K562 (cell line): ENCODE measurements at regions not wholly inside any gene's neighbourhood (a gene's known extent, or its start where the extent isn't known, plus 50 kb on each side); places are given as distances from the start of the nearest gene placed in this dataset.

Experiments
- ATAC-seq: fragments of 200-7000 bp; cut with Tn5 transposase; 3 replicates; pipeline ENCODE4 v1.9.1; 2020; ENCODE audit warnings: moderate library complexity
- BruUV-seq: library from RNA; stranded (reverse); fragments of 400-500 nt; replicated peaks from 2 replicates; lab custom pipeline; 2021; lab: Mats Ljungman, UMichigan
- CTCF ChIA-PET: fragments of 300-600 bp; formaldehyde crosslinking; extraction: SDS; loops from one replicate; lab custom pipeline; 2021; ENCODE audit warnings: low intra/inter-chr PET ratio; lab: Yijun Ruan, JAX
- POLR2A ChIA-PET: fragments of 300-600, 350-650 bp; sonication (Branson Sonifier 250); formaldehyde crosslinking; extraction: SDS; loops from one replicate; lab custom pipeline; 2021; ENCODE audit warnings: antibody characterized with exemption, inconsistent platforms; lab: Yijun Ruan, JAX
- DNase-seq, 4 experiments: peaks; one replicate each; pipeline versions ENCODE4 v3.0.0 to v3.0.0-alpha.2; 2011 to 2018; ENCODE audit warnings: low spot score in 3 of 4, mixed read lengths in 3 of 4; ENCODE audit errors: extremely low read depth in 1 of 4
- FAIRE-seq: peaks from 2 replicates; lab custom pipeline; 2011; peaks lifted over from hg19 to GRCh38; lab: Jason Lieb, UNC
- H2AFZ ChIP-seq: 2 replicates; pipeline ENCODE4 v1.6.0; 2011; ENCODE audit warnings: low read depth, low read length, control low read depth, inconsistent platforms
- H3K27ac ChIP-seq: fragments of 200-600 bp; 3 replicates; pipeline ENCODE4 v1.8.0; 2011; ENCODE audit warnings: low read depth, mild to moderate bottlenecking, control low read depth, inconsistent platforms, low read length, moderate library complexity, mixed read lengths; ENCODE audit errors: extremely low read depth
- H3K27me3 ChIP-seq, 2 experiments: fragments of 300-600 bp in 1 of 2; 2 replicates in 1 of 2; 3 replicates in 1 of 2; pipeline versions ENCODE4 v1.6.0 to v1.8.0; 2011; ENCODE audit warnings: inconsistent platforms in 2 of 2, low read length in 2 of 2, mild to moderate bottlenecking in 1 of 2, mixed read lengths in 1 of 2, moderate library complexity in 1 of 2; ENCODE audit not compliant: control insufficient read depth in 2 of 2, insufficient read depth in 2 of 2
- H3K36me3 ChIP-seq: fragments of 300-600 bp; 3 replicates; pipeline ENCODE4 v1.8.0; 2011; ENCODE audit warnings: mild to moderate bottlenecking, low read length, inconsistent platforms; ENCODE audit not compliant: control insufficient read depth, insufficient read depth
- H3K4me1 ChIP-seq, 2 experiments: fragments of 200-600 bp in 1 of 2; replicated peaks in 1 of 2; 2 replicates in 1 of 2; 3 replicates in 1 of 2; pipeline versions ENCODE4 v1.5.1 to v1.8.0; 2011; ENCODE audit warnings: inconsistent platforms in 2 of 2, low read length in 2 of 2, mild to moderate bottlenecking in 1 of 2, mixed read lengths in 1 of 2, moderate library complexity in 1 of 2; ENCODE audit not compliant: control insufficient read depth in 2 of 2, insufficient read depth in 2 of 2
- H3K4me2 ChIP-seq: 2 replicates; pipeline ENCODE4 v1.6.1; 2011; ENCODE audit warnings: low read length, control low read depth, inconsistent platforms, mixed read lengths; ENCODE audit not compliant: insufficient read depth
- H3K4me3 ChIP-seq: fragments of 200-600 bp; sonication (generic), shearing (Covaris generic); 2 replicates; pipeline ENCODE4 v1.5.1; 2016; ENCODE audit warnings: control low read depth, inconsistent platforms
- H3K79me2 ChIP-seq: fragments of 200-600 bp; 3 replicates; pipeline ENCODE4 v1.8.0; 2011; ENCODE audit warnings: low read length, inconsistent platforms; ENCODE audit not compliant: control insufficient read depth, insufficient read depth
- H3K9ac ChIP-seq, 2 experiments: 2 replicates each; pipeline versions ENCODE4 v1.6.0 to v1.6.1; 2011; ENCODE audit warnings: low read depth in 2 of 2, low read length in 2 of 2, control low read depth in 1 of 2, inconsistent platforms in 1 of 2, mild to moderate bottlenecking in 1 of 2, mixed read lengths in 1 of 2; ENCODE audit not compliant: insufficient read depth in 1 of 2
- H3K9me1 ChIP-seq: one replicate; pipeline ENCODE4 v1.6.0; 2011; ENCODE audit warnings: inconsistent platforms, mild to moderate bottlenecking, low read length, moderate library complexity; ENCODE audit not compliant: control insufficient read depth, insufficient read depth
- H3K9me3 ChIP-seq: replicated peaks from 2 replicates; pipeline ENCODE4 v1.5.1; 2011; ENCODE audit warnings: low read depth, low read length, inconsistent platforms; ENCODE audit not compliant: control insufficient read depth, insufficient read depth
- H4K20me1 ChIP-seq: replicated peaks from 2 replicates; pipeline ENCODE4 v1.6.1; 2011; ENCODE audit warnings: low read length, inconsistent platforms, mixed read lengths; ENCODE audit not compliant: control insufficient read depth, insufficient read depth
- DIDO1 ChIP-seq: fragments of 450-650 bp; IDR thresholded peaks from 2 replicates; pipeline ENCODE4 v1.6.1; 2016; ENCODE audit warnings: low read depth, missing biosample characterization, missing genetic modification characterization
- EGR1 ChIP-seq: fragments of 450-650 bp; conservative IDR thresholded peaks from 2 replicates; pipeline ENCODE4 v1.6.1; 2017; ENCODE audit warnings: mild to moderate bottlenecking
- HNRNPUL1 ChIP-seq: fragments of 200-400 bp; formaldehyde crosslinking; IDR thresholded peaks from 2 replicates; pipeline ENCODE4 v1.6.1; 2017; ENCODE audit warnings: low read length
- MTA1 ChIP-seq: fragments of 450-650 bp; IDR thresholded peaks from 2 replicates; pipeline ENCODE4 v1.6.1; 2017; ENCODE audit warnings: borderline replicate concordance
- RFX1 ChIP-seq: fragments of 450-650 bp; IDR thresholded peaks from 2 replicates; pipeline ENCODE4 v1.6.1; 2016; ENCODE audit warnings: mild to moderate bottlenecking, moderate library complexity
- XRCC4 ChIP-seq: IDR thresholded peaks from one replicate; pipeline ENCODE4 v1.6.1; 2011; ENCODE audit not compliant: insufficient read depth, insufficient read length; ENCODE audit errors: extremely low read depth
- XRCC5 ChIP-seq: fragments of 200-400 bp; formaldehyde crosslinking; IDR thresholded peaks from 2 replicates; pipeline ENCODE4 v1.6.1; 2017; ENCODE audit warnings: low read depth, mild to moderate bottlenecking, low read length
- ZEB2 ChIP-seq: fragments of 450-650 bp; IDR thresholded peaks from 2 replicates; pipeline ENCODE4 v1.6.1; 2016
- ZNF121 ChIP-seq: sonication (generic); formaldehyde crosslinking; conservative IDR thresholded peaks from 2 replicates; pipeline ENCODE4 v1.8.0; 2022; ENCODE audit warnings: missing genetic modification reagents
- WGBS: fragments of 100-300 bp; shearing (Covaris generic); methylation state at CpG from one replicate; pipeline ENCODE4 v1.1.6; 2016; ENCODE audit warnings: low coverage, mixed read lengths; ENCODE audit not compliant: insufficient coverage; ENCODE audit errors: missing lambda C conversion rate; 5-methylcytosine and 5-hydroxymethylcytosine counted together
- in situ Hi-C: fragments of 300-500 bp; cut with MboI; formaldehyde crosslinking; loops from 4 replicates; pipeline ENCODE4 v1.15.0; 2018; ENCODE audit warnings: inconsistent platforms, mixed read lengths
- intact Hi-C: fragments of 100-400 bp; cut with micrococcal nuclease; formaldehyde crosslinking; loops from 2 replicates; pipeline ENCODE4 v1.14.2; 2022

DNA sequence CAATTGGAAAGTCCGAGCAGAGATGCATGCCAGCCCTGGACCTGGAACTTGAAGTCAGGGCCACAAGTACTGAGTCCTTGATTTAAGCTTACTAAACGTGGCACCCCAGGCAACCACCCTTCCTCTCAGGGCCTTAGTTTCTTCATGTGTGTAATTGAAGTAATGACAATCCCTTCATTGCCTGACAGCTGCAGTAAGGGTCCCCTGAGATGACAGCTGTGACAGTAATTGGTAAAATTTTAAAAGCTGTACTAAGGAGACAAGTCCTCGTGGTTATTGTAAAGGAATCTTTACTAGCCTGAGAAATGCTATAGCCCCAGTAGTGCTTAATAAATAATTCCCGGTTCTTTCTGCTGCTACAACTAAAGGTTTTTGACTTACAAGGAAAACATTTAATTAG lies 175.1 kb upstream of the RADX start:
- ATAC-seq, result no peak
- no peaks in the 10 kb centered on the region for H3K4me1 ChIP-seq
- H2AFZ ChIP-seq, result no peak overlapping the region
- no peak overlapping the region for H3K4me2 ChIP-seq
- no peaks in the 10 kb centered on the region for H3K9me1 ChIP-seq
- H3K9ac ChIP-seq, result no peak overlapping the region
- in situ Hi-C loops, result no loop called here
- ChIA-PET CTCF (no interaction called here), POLR2A (no interaction called here)
- no peaks in the 10 kb centered on the region for H4K20me1 ChIP-seq
- H3K9me3 ChIP-seq, result no peaks in the 10 kb centered on the region
- intact Hi-C loops, result no loop called here
- no peaks in the 10 kb centered on the region for H3K79me2 ChIP-seq
- no peak for DNase-seq
- H3K27me3 ChIP-seq, result no peaks in the 10 kb centered on the region
- BruUV-seq, result no TSS peak
- H3K27ac ChIP-seq, result no peak overlapping the region
- 0% methylated on average over 4 of the region's 4 CpGs for WGBS
- no peak for FAIRE-seq
- TF ChIP-seq ZNF121 (CRISPR knock-in tag), result no peak
- TF ChIP-seq MTA1, result no peak
- TF ChIP-seq HNRNPUL1, result no peak
- H3K36me3 ChIP-seq, result no peaks in the 10 kb centered on the region
- no peak overlapping the region for H3K4me3 ChIP-seq

DNA sequence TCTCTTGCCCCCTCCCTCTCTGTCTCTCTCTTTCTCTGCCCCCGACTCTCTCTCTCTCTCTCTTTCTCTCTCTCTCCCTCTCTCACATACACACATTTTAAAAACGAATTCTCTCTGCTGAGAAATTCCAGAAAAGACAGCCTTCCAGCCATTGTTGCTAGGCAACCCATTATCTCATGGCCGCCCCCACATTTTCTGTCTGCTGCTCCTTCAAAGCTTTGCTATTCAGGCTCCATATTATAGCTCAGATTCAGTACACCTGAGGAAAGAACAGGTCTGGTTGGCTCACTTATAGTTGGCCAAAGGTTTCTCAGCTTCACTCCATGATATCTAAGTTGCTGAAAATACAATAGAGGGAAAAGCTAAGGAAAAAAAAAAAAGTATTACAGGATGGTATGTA lies 174.4 kb upstream of the RADX start:
- H3K27ac ChIP-seq, result no peak overlapping the region
- no peak for DNase-seq
- H3K4me3 ChIP-seq, result no peak overlapping the region
- FAIRE-seq, result no peak
- CTCF ChIA-PET, result no interaction called here
- no peaks in the 10 kb centered on the region for H4K20me1 ChIP-seq
- no peak overlapping the region for H3K9ac ChIP-seq
- no peaks in the 10 kb centered on the region for H3K9me1 ChIP-seq
- in situ Hi-C loops (no loop called here), intact Hi-C loops (no loop called here)
- ATAC-seq, result no peak
- H3K9me3 ChIP-seq, result no peaks in the 10 kb centered on the region
- H2AFZ ChIP-seq, result no peak overlapping the region
- H3K4me1 ChIP-seq, result no peaks in the 10 kb centered on the region
- BruUV-seq, result no TSS peak
- H3K79me2 ChIP-seq, result no peaks in the 10 kb centered on the region
- no CpG with 5 or more reads among the region's 3 CpGs for WGBS
- H3K36me3 ChIP-seq, result no peaks in the 10 kb centered on the region
- no peak overlapping the region for H3K4me2 ChIP-seq
- POLR2A ChIA-PET, result interaction anchor here (1.1 kb wide), 1 partner anchor 13 kb away, joined by 3 read pairs; no protein-coding TSS in a partner anchor
- no peaks in the 10 kb centered on the region for H3K27me3 ChIP-seq
- no peak for TF ChIP-seq ZEB2
- no peak for TF ChIP-seq DIDO1
- TF ChIP-seq XRCC5, result no peak
- TF ChIP-seq RFX1, result peak; percentile 64
- TF ChIP-seq XRCC4, result no peak
- 0 out of 2 replicates have a peak, but pooled peaks have one; percentile 25 for TF ChIP-seq EGR1
- TF ChIP-seq, all 486 proteins: peak for 2
